Endothelial cell (in vitro differentiated cells): ENCODE measurements at regions not wholly inside any gene's neighbourhood (a gene's known extent, or its start where the extent isn't known, plus 50 kb on each side); places are given as distances from the start of the nearest gene placed in this dataset.
"Not testable (repeated sequence)": the region's sequence is repeated elsewhere in the genome, so short reads cannot be mapped to it uniquely, and the experiment has no call there.

Experiments
- DNase-seq: peaks from one replicate; pipeline ENCODE4 v3.0.0; 2021; ENCODE audit warnings: low spot score
- H3K27ac Mint-ChIP-seq: one replicate; pipeline ENCODE4 v1.8.0; 2021; ENCODE audit warnings: mixed read lengths, inconsistent platforms; ENCODE audit not compliant: unreplicated experiment
- H3K27me3 Mint-ChIP-seq: one replicate; pipeline ENCODE4 v1.8.0; 2021; ENCODE audit warnings: mild to moderate bottlenecking, moderate library complexity, mixed read lengths, inconsistent platforms; ENCODE audit not compliant: unreplicated experiment
- H3K36me3 Mint-ChIP-seq: one replicate; pipeline ENCODE4 v1.8.0; 2021; ENCODE audit warnings: mild to moderate bottlenecking, low read depth, mixed read lengths, inconsistent platforms; ENCODE audit not compliant: unreplicated experiment
- H3K4me1 Mint-ChIP-seq: one replicate; pipeline ENCODE4 v1.8.0; 2021; ENCODE audit warnings: mild to moderate bottlenecking, mixed read lengths, inconsistent platforms; ENCODE audit not compliant: unreplicated experiment
- H3K4me3 Mint-ChIP-seq: one replicate; pipeline ENCODE4 v1.8.0; 2021; ENCODE audit warnings: mild to moderate bottlenecking, mixed read lengths, inconsistent platforms; ENCODE audit not compliant: unreplicated experiment
- H3K9me3 Mint-ChIP-seq: one replicate; pipeline ENCODE4 v1.8.0; 2021; ENCODE audit warnings: mixed read lengths, inconsistent platforms; ENCODE audit not compliant: unreplicated experiment
- TF ChIP-seq, protein P1 (sequence below): fragments of 200-600 bp; sonication (generic); IDR thresholded peaks from one replicate; pipeline ENCODE4 v1.5.0; 2021; ENCODE audit warnings: antibody characterized with exemption; ENCODE audit not compliant: unreplicated experiment

DNA sequence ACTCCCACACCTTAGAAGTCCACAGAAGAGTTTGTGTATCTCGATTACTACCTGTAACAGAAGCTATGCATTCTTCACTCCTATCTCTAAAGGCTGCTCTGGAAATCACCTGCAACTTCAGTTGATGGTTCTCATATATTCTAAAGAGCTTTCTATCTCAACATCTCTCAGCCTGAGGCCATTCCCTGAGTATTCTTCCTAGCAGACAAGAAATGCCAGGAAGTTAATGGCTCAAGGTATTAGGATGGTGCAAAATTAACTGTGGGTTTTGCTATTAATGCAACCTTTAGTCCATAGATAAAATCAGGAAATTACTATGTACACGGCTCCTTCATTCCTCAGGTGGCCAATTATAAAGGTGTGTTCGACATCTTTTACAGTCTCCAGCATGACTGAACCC lies 290.1 kb downstream of the ZNF716 start:
- peaks cover 12% of the 10 kb centered on the region for H3K9me3 Mint-ChIP-seq
- H3K4me3 Mint-ChIP-seq, H3K27ac Mint-ChIP-seq, H3K4me1 Mint-ChIP-seq, H3K27me3 Mint-ChIP-seq, DNase-seq, H3K36me3 Mint-ChIP-seq: not testable (repeated sequence)

DNA sequence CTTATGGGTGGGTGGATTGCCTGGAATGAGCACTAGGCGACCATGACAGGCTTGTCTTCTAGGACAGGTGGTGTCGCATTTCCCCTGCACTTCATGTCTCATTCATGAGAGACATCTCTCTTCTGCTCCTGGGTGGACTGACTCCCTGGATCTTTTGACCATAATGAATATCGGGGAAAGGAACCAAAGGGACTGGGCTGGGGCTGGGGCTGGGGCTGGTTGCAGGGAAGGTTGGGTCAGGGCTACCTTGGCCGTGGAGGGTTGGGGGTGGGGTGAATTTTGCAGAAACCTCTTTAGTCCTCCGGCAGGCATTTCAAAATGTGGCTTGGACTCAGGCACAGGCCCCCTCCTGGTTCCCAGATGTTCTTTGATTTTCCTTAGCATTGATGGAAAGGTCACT lies 319.2 kb downstream of the ZNF716 start:
- no peak overlapping the region for H3K27ac Mint-ChIP-seq
- H3K4me3 Mint-ChIP-seq = no peak overlapping the region
- TF ChIP-seq, protein P1, sequence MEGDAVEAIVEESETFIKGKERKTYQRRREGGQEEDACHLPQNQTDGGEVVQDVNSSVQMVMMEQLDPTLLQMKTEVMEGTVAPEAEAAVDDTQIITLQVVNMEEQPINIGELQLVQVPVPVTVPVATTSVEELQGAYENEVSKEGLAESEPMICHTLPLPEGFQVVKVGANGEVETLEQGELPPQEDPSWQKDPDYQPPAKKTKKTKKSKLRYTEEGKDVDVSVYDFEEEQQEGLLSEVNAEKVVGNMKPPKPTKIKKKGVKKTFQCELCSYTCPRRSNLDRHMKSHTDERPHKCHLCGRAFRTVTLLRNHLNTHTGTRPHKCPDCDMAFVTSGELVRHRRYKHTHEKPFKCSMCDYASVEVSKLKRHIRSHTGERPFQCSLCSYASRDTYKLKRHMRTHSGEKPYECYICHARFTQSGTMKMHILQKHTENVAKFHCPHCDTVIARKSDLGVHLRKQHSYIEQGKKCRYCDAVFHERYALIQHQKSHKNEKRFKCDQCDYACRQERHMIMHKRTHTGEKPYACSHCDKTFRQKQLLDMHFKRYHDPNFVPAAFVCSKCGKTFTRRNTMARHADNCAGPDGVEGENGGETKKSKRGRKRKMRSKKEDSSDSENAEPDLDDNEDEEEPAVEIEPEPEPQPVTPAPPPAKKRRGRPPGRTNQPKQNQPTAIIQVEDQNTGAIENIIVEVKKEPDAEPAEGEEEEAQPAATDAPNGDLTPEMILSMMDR = no peak
- H3K36me3 Mint-ChIP-seq = peaks cover 21% of the 10 kb centered on the region
- H3K4me1 Mint-ChIP-seq = peaks cover 2% of the 10 kb centered on the region
- H3K9me3 Mint-ChIP-seq = peaks cover 46% of the 10 kb centered on the region
- no peak for DNase-seq
- peaks cover 12% of the 10 kb centered on the region for H3K27me3 Mint-ChIP-seq

DNA sequence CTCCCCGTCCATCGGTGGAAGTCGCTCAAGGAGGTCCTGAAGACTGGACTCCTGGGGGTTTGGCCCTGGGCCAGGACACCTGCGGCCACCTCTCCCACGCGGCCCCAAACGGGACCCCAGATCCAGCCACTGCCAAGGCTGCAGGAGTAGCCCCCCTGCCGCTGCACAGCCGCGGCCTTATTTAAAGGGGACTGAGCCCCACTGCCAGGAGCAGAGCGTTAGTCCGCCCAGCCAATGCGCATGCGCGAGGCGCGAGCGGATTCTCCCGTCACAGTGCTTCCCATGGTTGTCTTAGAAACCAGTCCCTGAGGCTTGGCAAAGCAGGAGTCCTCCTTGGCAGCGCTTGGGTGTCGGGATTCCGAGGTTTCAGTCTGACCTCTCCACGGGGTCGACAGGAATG lies 320.0 kb downstream of the ZNF716 start:
- peaks cover 2% of the 10 kb centered on the region for H3K4me1 Mint-ChIP-seq
- no peak overlapping the region for H3K4me3 Mint-ChIP-seq
- H3K27ac Mint-ChIP-seq = no peak overlapping the region
- peaks cover 12% of the 10 kb centered on the region for H3K27me3 Mint-ChIP-seq
- peaks cover 21% of the 10 kb centered on the region for H3K36me3 Mint-ChIP-seq
- TF ChIP-seq, protein P1 = no peak
- peaks cover 46% of the 10 kb centered on the region for H3K9me3 Mint-ChIP-seq
- no peak for DNase-seq

DNA sequence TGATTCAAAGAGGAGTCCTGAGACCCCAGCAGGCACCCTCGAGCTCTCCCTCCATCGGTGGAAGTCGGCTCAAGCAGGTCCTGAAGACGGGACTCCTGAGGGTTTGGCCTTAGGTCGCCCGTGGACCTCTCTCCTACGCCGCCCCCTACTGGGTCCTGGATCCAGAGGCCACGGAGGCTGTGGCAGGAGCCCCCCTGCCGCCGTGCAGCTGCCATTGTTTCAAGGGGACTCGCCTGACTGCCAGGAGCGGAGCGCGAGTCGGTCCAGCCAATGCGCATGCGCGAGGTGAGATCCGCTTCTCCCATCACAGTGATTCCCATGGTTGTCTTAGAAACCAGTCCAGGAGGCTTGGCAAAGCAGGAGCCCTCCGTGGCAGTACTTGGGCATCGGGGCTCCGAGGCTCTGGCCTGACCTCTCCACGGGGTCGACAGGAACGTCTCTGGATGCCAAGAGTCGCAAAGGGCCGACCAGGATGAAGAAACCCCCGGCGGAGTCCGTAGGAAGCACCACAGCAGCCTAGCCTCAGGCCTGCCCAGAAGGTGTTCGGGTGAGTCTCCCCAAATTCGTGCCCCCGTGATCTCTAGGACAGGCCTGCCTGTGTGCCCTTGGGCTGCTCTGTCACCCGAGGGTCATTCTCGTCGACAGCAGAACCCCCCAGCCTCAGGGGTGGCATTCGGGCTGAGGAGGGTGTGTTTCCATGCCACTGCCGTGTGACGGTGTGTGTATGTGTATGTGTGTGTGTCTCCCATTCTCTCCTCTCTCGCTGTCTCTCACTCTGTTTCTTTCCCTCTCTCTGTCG lies 322.3 kb downstream of the ZNF716 start:
- Mint-ChIP-seq H3K36me3 (peaks cover 25% of the 10 kb centered on the region), H3K27ac (no peak overlapping the region), H3K4me3 (peak overlapping the region; percentile 22), H3K9me3 (peaks cover 62% of the 10 kb centered on the region), H3K4me1 (peaks cover 2% of the 10 kb centered on the region), H3K27me3 (peaks cover 17% of the 10 kb centered on the region)
- DNase-seq = no peak
- TF ChIP-seq, protein P1 = no peak

DNA sequence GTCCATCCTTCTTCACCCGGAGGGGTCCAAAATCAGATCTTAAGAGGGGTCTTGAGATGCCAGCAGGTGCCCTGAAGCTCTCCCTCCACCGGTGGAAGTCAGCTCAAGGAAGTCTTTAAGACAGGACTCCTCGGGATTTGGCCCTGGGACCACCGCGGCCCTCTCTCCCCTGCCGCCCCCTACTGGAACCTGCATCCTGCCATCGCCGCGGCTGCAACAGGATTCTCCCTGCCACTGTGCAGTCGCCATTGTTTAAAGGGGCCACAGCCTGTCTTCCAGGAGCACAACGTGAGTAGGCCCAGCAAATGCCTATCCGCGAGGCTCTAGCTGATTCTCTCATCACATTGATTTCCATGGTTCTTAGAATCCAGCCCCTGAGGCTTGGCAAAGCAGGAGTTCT lies 324.3 kb downstream of the ZNF716 start:
- DNase-seq = no peak
- Mint-ChIP-seq H3K4me1 (peaks cover 2% of the 10 kb centered on the region), H3K9me3 (peaks cover 67% of the 10 kb centered on the region), H3K27ac (no peak overlapping the region), H3K4me3 (no peak overlapping the region), H3K36me3 (peaks cover 28% of the 10 kb centered on the region), H3K27me3 (peaks cover 20% of the 10 kb centered on the region)
- TF ChIP-seq, protein P1 = no peak
